CD14-positive monocyte (primary cell): ENCODE measurements at regions not wholly inside any gene's neighbourhood (a gene's known extent, or its start where the extent isn't known, plus 50 kb on each side); places are given as distances from the start of the nearest gene placed in this dataset.
A peak's percentile ranks its signal among the peaks of the same experiment; 100 is the strongest.

Experiments
- DNase-seq, 3 donors: peaks; one replicate each; pipeline ENCODE4 v3.0.0-alpha.2; 2011 to 2022
- H2AFZ ChIP-seq: 2 replicates; pipeline ENCODE4 v1.6.0; 2012; ENCODE audit warnings: mild to moderate bottlenecking, low read depth, low read length, inconsistent platforms; ENCODE audit not compliant: insufficient read depth, poor library complexity, severe bottlenecking
- H3K27ac ChIP-seq, 2 donors: 1 replicate in 1 of 2; 2 replicates in 1 of 2; pipeline ENCODE4 v1.5.1; 2012 to 2013; ENCODE audit warnings: low read length in 2 of 2, control low read depth in 1 of 2, inconsistent platforms in 1 of 2, low read depth in 1 of 2, mild to moderate bottlenecking in 1 of 2
- H3K27me3 ChIP-seq, 2 donors: one replicate each; pipeline versions ENCODE4 v1.6.0 to v1.6.1; 2011 to 2013; ENCODE audit warnings: low read length in 2 of 2; ENCODE audit not compliant: control insufficient read depth in 2 of 2, insufficient read depth in 2 of 2
- H3K36me3 ChIP-seq, 2 donors: replicated peaks in 1 of 2; 1 replicate in 1 of 2; 2 replicates in 1 of 2; pipeline versions ENCODE4 v1.5.1 to v1.6.1; 2012 to 2013; ENCODE audit warnings: low read length in 2 of 2, control low read depth in 1 of 2, inconsistent platforms in 1 of 2, mild to moderate bottlenecking in 1 of 2; ENCODE audit not compliant: insufficient read depth in 2 of 2, control insufficient read depth in 1 of 2
- H3K4me1 ChIP-seq, 2 donors: 1 replicate in 1 of 2; 2 replicates in 1 of 2; pipeline versions ENCODE4 v1.5.1 to v1.6.1; 2012 to 2013; ENCODE audit warnings: low read length in 2 of 2, control low read depth in 1 of 2, inconsistent platforms in 1 of 2, mild to moderate bottlenecking in 1 of 2, moderate library complexity in 1 of 2; ENCODE audit not compliant: insufficient read depth in 2 of 2, control insufficient read depth in 1 of 2
- H3K4me2 ChIP-seq: replicated peaks from 2 replicates; pipeline ENCODE3; 2012; ENCODE audit warnings: low read length, moderate library complexity, mild to moderate bottlenecking; ENCODE audit not compliant: poor library complexity, severe bottlenecking; ENCODE audit errors: extremely low read depth
- H3K4me3 ChIP-seq, 3 experiments: fragments of 200-600 bp in 1 of 3; sonication (generic) in 1 of 3; replicated peaks in 1 of 3; 1 replicate in 2 of 3; 2 replicates in 1 of 3; pipeline ENCODE4 v1.5.1; 2011 to 2013; ENCODE audit warnings: low read length in 3 of 3, mild to moderate bottlenecking in 3 of 3, control low read depth in 2 of 3, low read depth in 2 of 3, inconsistent platforms in 1 of 3, moderate library complexity in 1 of 3
- H3K79me2 ChIP-seq: 2 replicates; pipeline ENCODE4 v1.6.0; 2012; ENCODE audit warnings: mild to moderate bottlenecking, control low read depth, inconsistent platforms, low read length, moderate library complexity; ENCODE audit not compliant: insufficient read depth
- H3K9ac ChIP-seq: 2 replicates; pipeline ENCODE4 v1.6.0; 2017; ENCODE audit warnings: low read length, mild to moderate bottlenecking; ENCODE audit not compliant: insufficient read depth, poor library complexity, severe bottlenecking
- H3K9me3 ChIP-seq, 2 donors: replicated peaks in 1 of 2; 1 replicate in 1 of 2; 2 replicates in 1 of 2; pipeline versions ENCODE4 v1.5.1 to v1.6.1; 2012 to 2013; ENCODE audit warnings: low read length in 2 of 2, control low read depth in 1 of 2; ENCODE audit not compliant: control insufficient read depth in 1 of 2, insufficient read depth in 1 of 2
- H4K20me1 ChIP-seq: 2 replicates; pipeline ENCODE4 v1.6.0; 2012; ENCODE audit warnings: mild to moderate bottlenecking, low read length, control low read depth, moderate library complexity; ENCODE audit not compliant: insufficient read depth
- H3K27ac Mint-ChIP-seq, 7 donors: one replicate each; pipeline ENCODE4 v1.8.0; 2020; ENCODE audit warnings: mild to moderate bottlenecking in 7 of 7, mixed read lengths in 7 of 7, moderate library complexity in 6 of 7, inconsistent platforms in 2 of 7
- H3K27me3 Mint-ChIP-seq, 3 donors: one replicate each; pipeline ENCODE4 v1.8.0; 2021 to 2022; ENCODE audit warnings: low read depth in 3 of 3, mild to moderate bottlenecking in 3 of 3, mixed read lengths in 3 of 3, moderate library complexity in 3 of 3, inconsistent platforms in 1 of 3
- H3K36me3 Mint-ChIP-seq, 2 donors: one replicate each; pipeline ENCODE4 v1.8.0; 2020; ENCODE audit warnings: mixed read lengths in 2 of 2, inconsistent platforms in 1 of 2, mild to moderate bottlenecking in 1 of 2
- H3K4me1 Mint-ChIP-seq: one replicate; pipeline ENCODE4 v1.8.0; 2020; ENCODE audit warnings: mild to moderate bottlenecking, mixed read lengths
- H3K4me3 Mint-ChIP-seq, 2 donors: one replicate each; pipeline ENCODE4 v1.8.0; 2020; ENCODE audit warnings: mild to moderate bottlenecking in 2 of 2, mixed read lengths in 2 of 2, moderate library complexity in 1 of 2
- H3K9me3 Mint-ChIP-seq, 7 donors: one replicate each; pipeline ENCODE4 v1.8.0; 2020 to 2022; ENCODE audit warnings: mixed read lengths in 7 of 7, mild to moderate bottlenecking in 6 of 7, moderate library complexity in 6 of 7, inconsistent platforms in 2 of 7
- CTCF ChIP-seq: fragments of 200-600 bp; IDR thresholded peaks from one replicate; pipeline ENCODE4 v1.8.0; 2022; ENCODE audit warnings: antibody characterized with exemption, mild to moderate bottlenecking
- WGBS: methylation state at CpG from one replicate; pipeline ENCODE4 v1.1.5; 2013; ENCODE audit warnings: missing lambda C conversion rate; ENCODE audit not compliant: insufficient coverage; 5-methylcytosine and 5-hydroxymethylcytosine counted together
- intact Hi-C, 2 donors: fragments of 100-400 bp; cut with micrococcal nuclease; formaldehyde crosslinking; loops; one replicate each; pipeline versions ENCODE4 v1.15.0 to v1.15.1; 2023

GRCh38 chr10:10515479-10516204 lies 502.0 kb upstream of the CELF2 start:
- Mint-ChIP-seq H3K4me1 (peaks cover 3% of the 10 kb centered on the region), H3K9me3 (peaks cover 0 to 4% (median 0%) of the 10 kb centered on the region in 7 donors), H3K36me3 (no peaks in the 10 kb centered on the region), H3K4me3 (no peak overlapping the region), H3K27ac (no peak overlapping the region), H3K27me3 (peaks cover 1 to 12% (median 3%) of the 10 kb centered on the region in 3 donors)
- Histone ChIP-seq H3K79me2 (no peaks in the 10 kb centered on the region), H3K4me1 (peaks cover 0 to 5% of the 10 kb centered on the region in 2 donors), H4K20me1 (no peaks in the 10 kb centered on the region), H3K27me3 (peaks cover 0 to 2% of the 10 kb centered on the region in 2 donors), H3K4me3 (no peak overlapping the region), H3K4me2 (no peak overlapping the region), H3K9ac (no peak overlapping the region), H3K36me3 (no peaks in the 10 kb centered on the region), H3K27ac (no peak overlapping the region), H2AFZ (no peak overlapping the region), H3K9me3 (no peaks in the 10 kb centered on the region)
- 93% methylated on average over 9 of the region's 13 CpGs for WGBS
- intact Hi-C loops = no loop called here
- no peak for TF ChIP-seq CTCF
- DNase-seq = no peak

GRCh38 chr10:10516346-10517130 lies 501.1 kb upstream of the CELF2 start:
- WGBS = 67% methylated on average over 3 of the region's 8 CpGs
- no peak overlapping the region for H3K4me3 Mint-ChIP-seq
- intact Hi-C loops = no loop called here
- TF ChIP-seq CTCF = no peak
- Histone ChIP-seq H3K4me3 (no peak overlapping the region), H3K9ac (no peak overlapping the region), H3K79me2 (no peaks in the 10 kb centered on the region), H3K27ac (no peak overlapping the region), H3K4me1 (peaks cover 0 to 9% of the 10 kb centered on the region in 2 donors), H3K36me3 (no peaks in the 10 kb centered on the region), H4K20me1 (no peaks in the 10 kb centered on the region), H3K27me3 (peaks cover 0 to 2% of the 10 kb centered on the region in 2 donors), H2AFZ (no peak overlapping the region), H3K4me2 (no peak overlapping the region), H3K9me3 (no peaks in the 10 kb centered on the region)
- H3K27ac Mint-ChIP-seq = peak overlapping the region in 1 of 7 donors; percentile 55
- H3K4me1 Mint-ChIP-seq = peaks cover 7% of the 10 kb centered on the region
- H3K27me3 Mint-ChIP-seq = peaks cover 1 to 12% (median 3%) of the 10 kb centered on the region in 3 donors
- H3K9me3 Mint-ChIP-seq = peaks cover 0 to 4% (median 0%) of the 10 kb centered on the region in 7 donors
- no peaks in the 10 kb centered on the region for H3K36me3 Mint-ChIP-seq
- DNase-seq = no peak
